ENCODE measurements at regions not wholly inside any gene's neighbourhood (a gene's known extent, or its start where the extent isn't known, plus 50 kb on each side); places are given as distances from the start of the nearest gene placed in this dataset.

GRCh38 chr10:105838392-105838791 is 1197.3 kb downstream of the SORCS3 start:
- ChIA-PET POLR2A (no interaction called here), CTCF (no interaction called here)
- intact Hi-C loops (cut with micrococcal nuclease): no loop called here
- Histone ChIP-seq H3K4me2 (ENCODE audit: insufficient read depth, low read length) (no peak overlapping the region), H3K36me3 (ENCODE audit: control insufficient read depth in 2 of 2, extremely low read depth in 1 of 2, insufficient read depth in 2 of 2, low read length in 2 of 2) (no peaks in the 10 kb centered on the region), H3K4me3 (replicated peaks in 1 of 3; ENCODE audit: insufficient read depth in 1 of 3, low read depth in 1 of 3, low read length in 3 of 3) (no peak overlapping the region), H3K9ac (replicated peaks; ENCODE audit: extremely low read depth, insufficient read depth, low read length) (no peak overlapping the region), H4K20me1 (replicated peaks; ENCODE audit: control insufficient read depth, extremely low read depth, insufficient read depth, low read length) (no peaks in the 10 kb centered on the region), H2AFZ (ENCODE audit: low read depth, low read length) (no peak overlapping the region), H3K27me3 (ENCODE audit: control insufficient read depth in 2 of 2, insufficient read depth in 2 of 2, low read length in 2 of 2) (no peaks in the 10 kb centered on the region), H3K9me3 (replicated peaks; ENCODE audit: control insufficient read depth, insufficient read depth, low read length) (peaks cover 5% of the 10 kb centered on the region), H3K79me2 (ENCODE audit: control insufficient read depth, insufficient read depth, low read length) (no peaks in the 10 kb centered on the region), H3K9me1 (replicated peaks; ENCODE audit: control insufficient read depth, extremely low read depth, insufficient read depth, low read length) (no peaks in the 10 kb centered on the region), H3K4me1 (ENCODE audit: control insufficient read depth, extremely low read depth, insufficient read depth, low read length) (no peaks in the 10 kb centered on the region), H3K27ac (ENCODE audit: insufficient read depth, low read depth, low read length) (no peak overlapping the region)
- dilution Hi-C loops (cut with MboI; ENCODE audit: extremely low pct_ligation_motif_present, low sequenced_read_pairs): no loop called here
- BruUV-seq (replicated peaks): no TSS peak
- DNase-seq (ENCODE audit: low read depth, low spot score) (no peak), FAIRE-seq (no peak)
- no peak for TF ChIP-seq POLR2A (IDR thresholded peaks at IDR 0.05; ENCODE audit: low read depth, low read length)
- no peak for TF ChIP-seq JUN (IDR thresholded peaks at IDR 0.05; ENCODE audit: borderline replicate concordance, insufficient read depth, insufficient read length, low read depth)
- no peak for TF ChIP-seq CTCF (IDR thresholded peaks at IDR 0.05; ENCODE audit: extremely low read depth in 1 of 2, insufficient read depth in 1 of 2, low read depth in 1 of 2, low read length in 2 of 2)
- TF ChIP-seq GATA2 (IDR thresholded peaks at IDR 0.05; ENCODE audit: insufficient read depth, insufficient read length, low read depth, low read length): no peak
- no peak for TF ChIP-seq EZH2 (IDR thresholded peaks at IDR 0.05; ENCODE audit: borderline replicate concordance, low read depth, low read length, severe bottlenecking)
- TF ChIP-seq MAX (IDR thresholded peaks at IDR 0.05; ENCODE audit: insufficient read depth, insufficient read length): no peak
- TF ChIP-seq FOS (IDR thresholded peaks at IDR 0.05; ENCODE audit: borderline replicate concordance, insufficient read depth, low read length): no peak
- no peak for TF ChIP-seq MYC (IDR thresholded peaks at IDR 0.05; ENCODE audit: low read depth, low read length)
- no peak for TF ChIP-seq POLR2AphosphoS5 (IDR thresholded peaks at IDR 0.05; ENCODE audit: insufficient read depth, low read depth, low read length)

All from endothelial cell of umbilical vein (primary cell).